ENCODE measurements at regions not wholly inside any gene's neighbourhood (a gene's known extent, or its start where the extent isn't known, plus 50 kb on each side); places are given as distances from the start of the nearest gene placed in this dataset.
"Not testable (repeated sequence)": the region's sequence is repeated elsewhere in the genome, so short reads cannot be mapped to it uniquely, and the experiment has no call there.

DNA sequence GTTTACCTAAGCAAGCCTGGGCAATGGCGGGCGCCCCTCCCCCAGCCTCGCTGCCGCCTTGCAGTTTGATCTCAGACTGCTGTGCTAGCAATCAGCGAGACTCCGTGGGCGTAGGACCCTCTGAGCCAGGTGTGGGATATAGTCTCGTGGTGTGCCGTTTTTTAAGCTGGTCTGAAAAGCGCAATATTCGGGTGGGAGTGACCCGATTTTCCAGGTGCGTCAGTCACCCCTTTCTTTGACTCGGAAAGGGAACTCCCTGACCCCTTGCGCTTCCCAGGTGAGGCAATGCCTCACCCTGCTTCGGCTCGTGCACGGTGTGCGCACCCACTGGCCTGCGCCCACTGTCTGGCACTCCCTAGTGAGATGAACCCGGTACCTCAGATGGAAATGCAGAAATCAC, 442.6 kb upstream of the MTPN start:
- H3K36me3 ChIP-seq (ENCODE audit: control insufficient read depth, insufficient read depth, low read length); H3K4me1 ChIP-seq (ENCODE audit: control insufficient read depth, insufficient read depth, low read length); H3K9me3 ChIP-seq (ENCODE audit: control insufficient read depth, insufficient read depth, low read depth, low read length); H3K9ac ChIP-seq (ENCODE audit: low read length); H3K27me3 ChIP-seq (ENCODE audit: control insufficient read depth, insufficient read depth, low read length); H3K27ac ChIP-seq (ENCODE audit: low read depth, low read length): not testable (repeated sequence)
- peak overlapping the region; percentile 39 for H3K4me3 ChIP-seq (ENCODE audit: low read depth, low read length)

DNA sequence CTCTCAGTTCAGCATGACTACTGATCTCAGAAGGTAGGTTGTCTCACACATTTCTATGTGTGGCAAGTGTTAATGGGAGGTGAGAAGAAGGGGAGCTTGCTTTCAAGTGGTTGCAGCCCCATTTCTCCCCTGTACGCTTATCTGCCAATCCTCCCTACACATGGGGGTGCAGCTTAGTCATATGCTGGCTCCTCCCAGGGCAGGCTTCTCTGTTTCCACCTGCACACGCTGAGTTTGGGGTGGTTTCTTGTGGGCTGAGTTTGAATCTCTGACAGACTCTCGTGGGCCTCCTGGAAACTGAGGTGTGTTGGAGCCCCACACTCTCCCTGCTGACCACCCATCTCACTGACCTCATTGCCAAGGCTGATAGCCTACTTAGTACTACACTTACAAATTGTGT, 435.8 kb upstream of the MTPN start:
- Histone ChIP-seq H3K9ac (ENCODE audit: low read length) (no peak overlapping the region), H3K36me3 (ENCODE audit: control insufficient read depth, insufficient read depth, low read length) (no peaks in the 10 kb centered on the region), H3K4me3 (ENCODE audit: low read depth, low read length) (no peak overlapping the region), H3K9me3 (ENCODE audit: control insufficient read depth, insufficient read depth, low read depth, low read length) (0 out of 2 replicates have a peak, but pooled peaks cover 5% of the 10 kb centered on the region), H3K27me3 (ENCODE audit: control insufficient read depth, insufficient read depth, low read length) (no peaks in the 10 kb centered on the region), H3K4me1 (ENCODE audit: control insufficient read depth, insufficient read depth, low read length) (no peaks in the 10 kb centered on the region), H3K27ac (ENCODE audit: low read depth, low read length) (no peak overlapping the region)

- H3K4me1 ChIP-seq (ENCODE audit: control insufficient read depth, insufficient read depth, low read length): no peaks in the 10 kb centered on the region
- no peaks in the 10 kb centered on the region for H3K36me3 ChIP-seq (ENCODE audit: control insufficient read depth, insufficient read depth, low read length)
- no peaks in the 10 kb centered on the region for H3K9me3 ChIP-seq (ENCODE audit: control insufficient read depth, insufficient read depth, low read depth, low read length)
- H3K27me3 ChIP-seq (ENCODE audit: control insufficient read depth, insufficient read depth, low read length): peaks cover 8% of the 10 kb centered on the region; the same call in 1 of the 2 replicates
- peak overlapping the region; percentile 54 for H3K4me3 ChIP-seq (ENCODE audit: low read depth, low read length)
- no peak overlapping the region for H3K27ac ChIP-seq (ENCODE audit: low read depth, low read length)
- H3K9ac ChIP-seq (ENCODE audit: low read length): peak overlapping the region; percentile 21
Observed at GRCh38 chr7:136405931-136406777, 429.0 kb upstream of the MTPN start.

DNA sequence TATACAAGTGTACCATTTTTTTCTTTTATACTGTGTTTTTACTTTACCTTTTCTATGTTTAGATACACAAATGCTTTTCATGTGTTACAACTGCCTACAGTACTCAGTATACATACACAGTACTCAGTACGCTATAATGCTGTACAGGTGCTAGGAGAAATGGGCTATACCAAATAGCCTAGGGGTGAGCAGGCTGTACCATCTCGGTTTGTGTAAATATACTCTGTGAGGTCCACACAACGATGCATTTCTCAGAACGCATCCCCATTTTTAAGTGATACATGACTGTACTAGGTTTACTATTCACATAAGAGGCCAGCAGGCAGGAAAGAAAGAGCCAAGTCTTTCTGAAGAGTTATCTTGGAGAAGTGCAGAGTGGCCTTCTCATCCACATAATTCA, 426.4 kb upstream of the MTPN start:
- H3K4me1 ChIP-seq (ENCODE audit: control insufficient read depth, insufficient read depth, low read length): peaks cover 16% of the 10 kb centered on the region
- H3K27me3 ChIP-seq (ENCODE audit: control insufficient read depth, insufficient read depth, low read length): peaks cover 19% of the 10 kb centered on the region; the same call in 1 of the 2 replicates
- H3K9me3 ChIP-seq (ENCODE audit: control insufficient read depth, insufficient read depth, low read depth, low read length): no peaks in the 10 kb centered on the region
- H3K4me3 ChIP-seq (ENCODE audit: low read depth, low read length): no peak overlapping the region
- no peak overlapping the region for H3K9ac ChIP-seq (ENCODE audit: low read length)
- no peaks in the 10 kb centered on the region for H3K36me3 ChIP-seq (ENCODE audit: control insufficient read depth, insufficient read depth, low read length)
- no peak overlapping the region for H3K27ac ChIP-seq (ENCODE audit: low read depth, low read length)

GRCh38 chr7:136400877-136401276, 423.7 kb upstream of the MTPN start:
- Histone ChIP-seq H3K36me3 (ENCODE audit: control insufficient read depth, insufficient read depth, low read length) (no peaks in the 10 kb centered on the region), H3K27ac (ENCODE audit: low read depth, low read length) (no peak overlapping the region), H3K4me3 (ENCODE audit: low read depth, low read length) (no peak overlapping the region), H3K9me3 (ENCODE audit: control insufficient read depth, insufficient read depth, low read depth, low read length) (no peaks in the 10 kb centered on the region), H3K4me1 (ENCODE audit: control insufficient read depth, insufficient read depth, low read length) (peaks cover 17% of the 10 kb centered on the region), H3K9ac (ENCODE audit: low read length) (no peak overlapping the region), H3K27me3 (ENCODE audit: control insufficient read depth, insufficient read depth, low read length) (peaks cover 19% of the 10 kb centered on the region; the same call in 1 of the 2 replicates)

- Histone ChIP-seq H3K36me3 (ENCODE audit: control insufficient read depth, insufficient read depth, low read length) (no peaks in the 10 kb centered on the region), H3K4me3 (ENCODE audit: low read depth, low read length) (peak overlapping the region; percentile 17; the same call in 1 of the 2 replicates), H3K4me1 (ENCODE audit: control insufficient read depth, insufficient read depth, low read length) (peaks cover 20% of the 10 kb centered on the region), H3K27ac (ENCODE audit: low read depth, low read length) (no peak overlapping the region), H3K9ac (ENCODE audit: low read length) (no peak overlapping the region), H3K9me3 (ENCODE audit: control insufficient read depth, insufficient read depth, low read depth, low read length) (no peaks in the 10 kb centered on the region), H3K27me3 (ENCODE audit: control insufficient read depth, insufficient read depth, low read length) (peaks cover 19% of the 10 kb centered on the region; the same call in 1 of the 2 replicates)
Observed at GRCh38 chr7:136399385-136399784, 422.2 kb upstream of the MTPN start.

DNA sequence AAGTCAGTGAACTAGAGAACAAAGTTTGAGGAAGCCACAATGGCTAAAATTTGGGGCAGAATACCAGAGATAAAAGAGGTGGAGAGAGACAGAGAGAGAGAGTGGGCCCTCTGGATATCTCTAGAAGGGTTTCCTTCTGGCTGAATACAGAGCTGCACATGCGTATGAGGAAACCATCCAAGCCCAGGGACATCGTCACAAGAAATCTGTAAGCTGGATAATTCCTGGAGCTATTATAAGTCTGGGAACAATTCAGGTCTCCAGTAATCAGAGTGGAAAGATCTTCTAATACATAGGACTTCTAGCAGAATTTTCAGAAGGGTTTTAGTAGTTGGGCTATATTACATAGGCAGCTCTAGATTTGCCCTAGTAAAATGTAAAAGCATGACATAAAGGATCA, 415.7 kb upstream of the MTPN start:
- H3K9ac ChIP-seq (ENCODE audit: low read length): no peak overlapping the region
- H3K36me3 ChIP-seq (ENCODE audit: control insufficient read depth, insufficient read depth, low read length): no peaks in the 10 kb centered on the region
- no peak overlapping the region for H3K4me3 ChIP-seq (ENCODE audit: low read depth, low read length)
- no peaks in the 10 kb centered on the region for H3K27me3 ChIP-seq (ENCODE audit: control insufficient read depth, insufficient read depth, low read length)
- peaks cover 12% of the 10 kb centered on the region; the same call in 1 of the 2 replicates for H3K4me1 ChIP-seq (ENCODE audit: control insufficient read depth, insufficient read depth, low read length)
- H3K27ac ChIP-seq (ENCODE audit: low read depth, low read length): no peak overlapping the region
- H3K9me3 ChIP-seq (ENCODE audit: control insufficient read depth, insufficient read depth, low read depth, low read length): no peaks in the 10 kb centered on the region

GRCh38 chr7:136391371-136391770, 414.2 kb upstream of the MTPN start:
- H3K27ac ChIP-seq (ENCODE audit: low read depth, low read length): no peak overlapping the region
- H3K4me3 ChIP-seq (ENCODE audit: low read depth, low read length): no peak overlapping the region
- no peak overlapping the region for H3K9ac ChIP-seq (ENCODE audit: low read length)
- no peaks in the 10 kb centered on the region for H3K9me3 ChIP-seq (ENCODE audit: control insufficient read depth, insufficient read depth, low read depth, low read length)
- no peaks in the 10 kb centered on the region for H3K36me3 ChIP-seq (ENCODE audit: control insufficient read depth, insufficient read depth, low read length)
- H3K4me1 ChIP-seq (ENCODE audit: control insufficient read depth, insufficient read depth, low read length): peaks cover 12% of the 10 kb centered on the region; the same call in 1 of the 2 replicates
- no peaks in the 10 kb centered on the region for H3K27me3 ChIP-seq (ENCODE audit: control insufficient read depth, insufficient read depth, low read length)

DNA sequence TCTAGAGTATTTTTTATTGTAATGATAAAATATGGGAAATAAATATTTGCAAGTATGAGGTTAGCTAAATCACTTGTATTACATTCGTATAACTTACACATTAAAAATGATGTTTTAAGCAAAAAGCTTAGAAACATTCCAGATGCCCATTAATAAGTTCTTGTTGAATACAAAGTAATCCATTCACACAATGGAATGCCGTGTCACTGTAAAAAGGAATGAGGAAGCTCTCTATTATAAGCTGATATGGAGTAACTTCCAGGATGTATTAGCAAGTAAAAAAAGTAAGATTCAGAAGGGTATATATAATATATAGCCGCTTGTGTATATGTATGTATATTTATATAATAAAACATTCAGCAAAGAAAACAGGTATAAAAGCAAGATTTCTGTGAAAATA, 412.8 kb upstream of the MTPN start:
- no peak overlapping the region for H3K4me3 ChIP-seq (ENCODE audit: low read depth, low read length)
- H3K27me3 ChIP-seq (ENCODE audit: control insufficient read depth, insufficient read depth, low read length): no peaks in the 10 kb centered on the region
- H3K27ac ChIP-seq (ENCODE audit: low read depth, low read length): no peak overlapping the region
- peaks cover 7% of the 10 kb centered on the region; the same call in 1 of the 2 replicates for H3K4me1 ChIP-seq (ENCODE audit: control insufficient read depth, insufficient read depth, low read length)
- H3K36me3 ChIP-seq (ENCODE audit: control insufficient read depth, insufficient read depth, low read length): no peaks in the 10 kb centered on the region
- H3K9me3 ChIP-seq (ENCODE audit: control insufficient read depth, insufficient read depth, low read depth, low read length): no peaks in the 10 kb centered on the region
- no peak overlapping the region for H3K9ac ChIP-seq (ENCODE audit: low read length)

GRCh38 chr7:136386876-136387275, 409.7 kb upstream of the MTPN start:
- Histone ChIP-seq H3K4me1 (ENCODE audit: control insufficient read depth, insufficient read depth, low read length) (peaks cover 7% of the 10 kb centered on the region; the same call in 1 of the 2 replicates), H3K27me3 (ENCODE audit: control insufficient read depth, insufficient read depth, low read length) (no peaks in the 10 kb centered on the region), H3K36me3 (ENCODE audit: control insufficient read depth, insufficient read depth, low read length) (no peaks in the 10 kb centered on the region), H3K4me3 (ENCODE audit: low read depth, low read length) (no peak overlapping the region), H3K27ac (ENCODE audit: low read depth, low read length) (no peak overlapping the region), H3K9ac (ENCODE audit: low read length) (no peak overlapping the region), H3K9me3 (ENCODE audit: control insufficient read depth, insufficient read depth, low read depth, low read length) (no peaks in the 10 kb centered on the region)

DNA sequence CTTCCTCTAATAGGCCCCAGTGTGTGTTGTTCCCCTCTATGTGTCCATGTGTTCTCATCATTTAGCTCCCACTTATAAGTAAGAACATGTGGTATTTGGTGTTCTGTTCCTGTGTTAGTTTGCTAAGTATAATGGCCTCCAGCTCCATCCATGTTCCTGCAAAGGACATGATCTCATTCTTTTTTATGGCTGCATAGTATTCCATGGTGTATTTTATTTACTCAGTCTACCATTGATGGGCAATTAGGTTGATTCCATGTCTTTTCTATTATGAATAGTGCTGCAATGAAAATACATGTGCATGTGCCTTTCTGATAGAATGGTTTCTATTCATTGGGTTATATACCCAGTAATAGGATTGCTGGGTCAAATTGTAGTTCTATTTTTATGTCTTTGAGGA, 394.2 kb upstream of the MTPN start:
- H3K27me3 ChIP-seq (ENCODE audit: control insufficient read depth, insufficient read depth, low read length); H3K9me3 ChIP-seq (ENCODE audit: control insufficient read depth, insufficient read depth, low read depth, low read length); H3K27ac ChIP-seq (ENCODE audit: low read depth, low read length); H3K4me3 ChIP-seq (ENCODE audit: low read depth, low read length); H3K36me3 ChIP-seq (ENCODE audit: control insufficient read depth, insufficient read depth, low read length); H3K4me1 ChIP-seq (ENCODE audit: control insufficient read depth, insufficient read depth, low read length); H3K9ac ChIP-seq (ENCODE audit: low read length): not testable (repeated sequence)
